ENCODE measurements at regions not wholly inside any gene's neighbourhood (a gene's known extent, or its start where the extent isn't known, plus 50 kb on each side); places are given as distances from the start of the nearest gene placed in this dataset.

DNA sequence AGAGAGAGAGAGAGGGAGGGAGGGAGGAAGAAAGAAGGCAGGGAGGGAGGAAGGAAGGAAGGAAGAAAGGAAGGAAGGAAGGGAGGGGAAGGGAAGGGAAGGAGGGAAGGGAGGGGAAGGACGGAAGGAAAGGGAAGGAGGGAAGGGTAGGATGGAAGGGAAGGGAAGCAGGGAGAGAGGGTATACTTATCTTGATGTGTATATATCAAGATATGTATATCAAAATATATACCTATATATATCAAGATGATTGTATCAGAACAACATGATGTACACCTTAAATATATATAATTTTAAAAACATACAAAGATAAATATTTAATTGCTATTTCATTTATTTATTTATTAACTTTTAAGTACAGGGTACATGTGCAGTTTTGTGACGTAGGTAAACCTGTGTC is 96.8 kb upstream of the ADAMTS16 start:
- TF ChIP-seq GATA2 (IDR thresholded peaks at IDR 0.05; ENCODE audit: low read depth, low read length): no peak
- no peak for TF ChIP-seq GATA3 (IDR thresholded peaks at IDR 0.05; ENCODE audit: low read depth, low read length)

- TF ChIP-seq GATA3 (IDR thresholded peaks at IDR 0.05; ENCODE audit: low read depth, low read length) (no peak), GATA2 (IDR thresholded peaks at IDR 0.05; ENCODE audit: low read depth, low read length) (no peak)
These were observed 95.8 kb upstream of the ADAMTS16 start for GRCh38 chr5:5044247-5044840.

DNA sequence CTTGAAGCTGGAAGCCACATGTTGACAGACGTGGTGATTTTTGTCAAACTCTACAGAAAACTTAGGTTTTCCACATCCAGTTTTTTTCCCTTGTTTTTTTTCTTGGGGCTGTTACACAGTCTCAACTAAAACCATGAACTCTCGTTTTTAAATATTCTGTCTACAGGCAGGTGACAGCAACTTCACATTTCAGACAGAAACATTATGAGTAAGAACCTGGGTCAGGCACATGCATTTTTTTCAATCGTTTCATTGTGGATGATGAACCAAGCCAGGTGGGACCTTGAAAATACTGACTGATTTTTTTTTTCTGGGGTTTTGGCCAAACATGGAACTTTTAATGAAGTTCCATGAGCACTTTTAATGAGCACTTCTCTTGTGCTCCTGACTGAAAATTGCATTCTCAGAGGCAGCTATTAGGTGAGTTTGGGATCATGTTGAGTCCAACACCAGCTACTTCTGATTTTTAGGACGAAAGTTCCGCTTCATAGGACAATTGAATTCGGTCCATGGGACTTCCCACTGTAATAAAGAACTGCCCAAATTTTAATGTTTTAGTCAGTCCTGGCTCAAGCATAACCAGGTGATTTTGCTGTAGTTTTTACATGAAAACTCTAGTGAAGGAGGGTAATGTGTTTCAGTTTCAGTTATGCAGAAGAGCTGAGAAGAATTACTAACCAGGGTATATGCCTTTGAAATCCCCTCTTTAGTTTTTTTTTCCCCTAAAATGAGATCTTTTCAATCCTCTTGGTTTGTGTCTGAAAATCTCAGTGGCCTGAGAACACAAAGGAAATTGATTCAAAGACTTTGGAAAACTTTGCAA is 93.2 kb upstream of the ADAMTS16 start:
- TF ChIP-seq GATA2 (IDR thresholded peaks at IDR 0.05; ENCODE audit: low read depth, low read length) (no peak), GATA3 (IDR thresholded peaks at IDR 0.05; ENCODE audit: low read depth, low read length) (no peak)

GRCh38 chr5:5050801-5051200 is 89.3 kb upstream of the ADAMTS16 start:
- TF ChIP-seq GATA3 (IDR thresholded peaks at IDR 0.05; ENCODE audit: low read depth, low read length) (no peak), GATA2 (IDR thresholded peaks at IDR 0.05; ENCODE audit: low read depth, low read length) (no peak)

GRCh38 chr5:5055712-5056111 is 84.4 kb upstream of the ADAMTS16 start:
- TF ChIP-seq GATA2 (IDR thresholded peaks at IDR 0.05; ENCODE audit: low read depth, low read length) (no peak), GATA3 (IDR thresholded peaks at IDR 0.05; ENCODE audit: low read depth, low read length) (no peak)

DNA sequence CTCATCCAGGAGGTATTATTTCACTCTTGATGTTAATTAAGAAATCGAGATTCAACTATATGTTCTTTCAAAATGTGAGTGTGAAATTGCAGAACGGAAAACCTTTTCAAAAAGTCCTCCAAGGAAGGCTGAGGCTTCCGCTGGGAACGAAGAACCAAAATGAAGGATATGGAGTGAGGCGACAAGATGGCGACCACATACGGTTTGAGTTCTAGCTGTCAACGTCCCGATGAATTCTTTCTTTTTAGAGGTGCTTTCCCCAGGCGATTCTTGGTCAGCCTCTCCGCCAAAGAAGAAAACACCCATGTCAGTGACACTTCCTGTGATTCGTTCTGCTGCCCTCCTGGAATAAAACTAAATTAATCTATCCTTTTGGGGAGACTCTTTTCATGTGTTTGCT is 78.3 kb upstream of the ADAMTS16 start:
- no peak for TF ChIP-seq GATA3 (IDR thresholded peaks at IDR 0.05; ENCODE audit: low read depth, low read length)
- no peak for TF ChIP-seq GATA2 (IDR thresholded peaks at IDR 0.05; ENCODE audit: low read depth, low read length)

- TF ChIP-seq GATA2 (IDR thresholded peaks at IDR 0.05; ENCODE audit: low read depth, low read length) (no peak), GATA3 (IDR thresholded peaks at IDR 0.05; ENCODE audit: low read depth, low read length) (no peak)
These were observed 77.4 kb upstream of the ADAMTS16 start for GRCh38 chr5:5062525-5063302.

- TF ChIP-seq GATA3 (IDR thresholded peaks at IDR 0.05; ENCODE audit: low read depth, low read length) (no peak), GATA2 (IDR thresholded peaks at IDR 0.05; ENCODE audit: low read depth, low read length) (no peak)
These were observed 76.6 kb upstream of the ADAMTS16 start for GRCh38 chr5:5063533-5063953.

- no peak for TF ChIP-seq GATA2 (IDR thresholded peaks at IDR 0.05; ENCODE audit: low read depth, low read length)
- no peak for TF ChIP-seq GATA3 (IDR thresholded peaks at IDR 0.05; ENCODE audit: low read depth, low read length)
These were observed 74.7 kb upstream of the ADAMTS16 start for GRCh38 chr5:5065472-5065871.

DNA sequence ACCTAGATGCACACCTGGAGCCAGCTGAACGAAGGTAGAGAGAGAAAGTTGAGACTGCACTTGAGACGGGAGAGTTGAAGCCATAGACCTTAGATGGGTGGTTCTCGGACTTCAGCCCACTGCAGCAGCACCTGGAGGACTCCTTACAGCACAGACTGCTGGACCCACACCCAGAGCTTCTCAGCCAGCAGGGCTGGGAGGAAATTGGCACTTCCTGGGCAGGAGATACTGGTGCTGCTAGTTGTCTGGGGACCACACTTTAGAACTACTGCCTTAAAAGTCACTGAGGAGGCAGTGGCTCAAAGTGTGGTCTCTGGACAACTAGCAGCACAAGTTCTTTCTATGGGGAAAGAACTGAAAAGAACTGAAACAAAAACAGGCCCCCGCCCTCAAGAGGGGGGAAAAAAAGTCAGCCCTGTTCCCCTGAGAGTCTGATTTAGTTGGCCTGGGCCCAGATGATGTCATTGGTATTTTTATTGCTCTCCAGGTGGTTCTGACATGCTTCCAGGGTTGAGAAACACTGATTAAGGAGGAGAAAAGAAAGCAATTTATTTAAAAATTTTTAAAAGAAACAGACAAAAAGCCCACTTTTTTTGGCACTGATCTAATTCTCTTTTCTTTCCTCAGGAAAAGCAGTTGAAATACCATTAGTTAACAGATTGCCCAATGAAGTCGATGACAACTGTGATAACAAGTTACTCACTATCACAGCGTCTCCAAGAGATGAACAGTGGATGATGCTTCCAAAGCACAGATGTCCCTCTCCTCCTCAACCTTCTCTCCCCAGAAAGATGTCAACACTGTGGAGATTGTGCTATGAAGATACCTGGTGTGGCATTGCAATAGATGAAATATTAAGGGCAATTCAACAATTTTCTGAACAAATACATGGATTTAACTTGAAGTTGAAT is 73.6 kb upstream of the ADAMTS16 start:
- no peak for TF ChIP-seq GATA2 (IDR thresholded peaks at IDR 0.05; ENCODE audit: low read depth, low read length)
- TF ChIP-seq GATA3 (IDR thresholded peaks at IDR 0.05; ENCODE audit: low read depth, low read length): no peak

- TF ChIP-seq GATA3 (IDR thresholded peaks at IDR 0.05; ENCODE audit: low read depth, low read length) (no peak), GATA2 (IDR thresholded peaks at IDR 0.05; ENCODE audit: low read depth, low read length) (no peak)
These were observed 70.3 kb upstream of the ADAMTS16 start for GRCh38 chr5:5069851-5070250.

DNA sequence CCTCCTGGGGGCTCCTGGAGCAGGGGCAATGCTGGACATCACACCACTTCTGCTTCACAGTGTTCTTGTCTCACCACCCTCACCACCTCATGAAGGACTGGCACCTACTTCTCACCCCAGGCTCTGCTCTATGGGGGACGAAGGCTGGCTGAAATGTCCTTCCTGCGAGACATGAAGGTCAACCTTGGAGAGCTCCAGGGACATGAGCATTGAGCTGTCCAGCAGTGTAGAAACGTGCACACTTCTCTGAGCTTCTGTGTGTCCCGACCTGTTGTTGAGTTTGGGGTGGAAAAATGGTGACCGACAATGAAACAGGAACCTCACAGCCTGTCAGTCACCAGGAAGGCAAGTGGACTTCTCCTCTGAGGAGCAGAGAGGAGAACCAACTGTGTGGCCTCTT is 68.6 kb upstream of the ADAMTS16 start:
- TF ChIP-seq GATA3 (IDR thresholded peaks at IDR 0.05; ENCODE audit: low read depth, low read length) (no peak), GATA2 (IDR thresholded peaks at IDR 0.05; ENCODE audit: low read depth, low read length) (no peak)

DNA sequence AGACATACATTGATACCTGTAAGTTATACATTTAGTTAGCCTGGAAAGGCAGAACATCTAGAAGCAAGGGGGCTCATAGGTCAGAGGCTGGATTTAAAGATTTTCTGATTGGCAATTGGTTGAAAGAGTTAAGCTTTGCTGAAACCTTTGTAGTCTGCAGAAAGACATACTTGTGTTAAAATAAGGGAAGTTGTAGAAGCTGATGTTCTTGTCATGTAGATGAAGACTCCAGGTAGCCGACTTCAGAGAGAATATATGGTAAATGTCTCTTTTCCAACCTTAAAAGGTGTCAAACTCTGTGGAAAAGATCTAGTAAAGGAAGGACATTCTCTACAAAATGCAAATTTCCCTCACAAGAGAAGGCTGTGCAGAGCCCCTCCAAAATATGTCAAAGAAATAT is 62.9 kb upstream of the ADAMTS16 start:
- no peak for TF ChIP-seq GATA2 (IDR thresholded peaks at IDR 0.05; ENCODE audit: low read depth, low read length)
- TF ChIP-seq GATA3 (IDR thresholded peaks at IDR 0.05; ENCODE audit: low read depth, low read length): no peak
